ENCODE measurements at regions not wholly inside any gene's neighbourhood (a gene's known extent, or its start where the extent isn't known, plus 50 kb on each side); places are given as distances from the start of the nearest gene placed in this dataset.
A peak's percentile ranks its signal among the peaks of the same experiment; 100 is the strongest.

DNA sequence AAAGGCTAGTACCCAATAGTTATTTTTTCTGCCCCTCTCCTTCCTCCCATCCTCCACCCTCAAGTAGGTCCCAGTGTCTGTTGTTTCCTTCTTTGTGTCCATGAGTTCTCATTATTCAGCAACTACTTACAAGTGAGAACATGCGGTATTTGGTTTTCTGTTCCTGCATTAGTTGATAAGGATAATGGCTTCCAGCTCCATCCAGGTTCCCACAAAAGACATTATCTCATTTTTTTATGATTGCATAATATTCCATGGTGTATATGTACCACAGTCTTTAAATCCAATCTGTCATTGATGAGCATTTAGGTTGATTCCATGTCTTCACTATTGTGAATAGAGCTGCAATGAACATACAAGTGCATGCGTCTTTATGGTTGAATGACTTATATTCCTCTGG lies 128.3 kb upstream of the ANKRD55 start:
- no peak for DNase-seq

DNA sequence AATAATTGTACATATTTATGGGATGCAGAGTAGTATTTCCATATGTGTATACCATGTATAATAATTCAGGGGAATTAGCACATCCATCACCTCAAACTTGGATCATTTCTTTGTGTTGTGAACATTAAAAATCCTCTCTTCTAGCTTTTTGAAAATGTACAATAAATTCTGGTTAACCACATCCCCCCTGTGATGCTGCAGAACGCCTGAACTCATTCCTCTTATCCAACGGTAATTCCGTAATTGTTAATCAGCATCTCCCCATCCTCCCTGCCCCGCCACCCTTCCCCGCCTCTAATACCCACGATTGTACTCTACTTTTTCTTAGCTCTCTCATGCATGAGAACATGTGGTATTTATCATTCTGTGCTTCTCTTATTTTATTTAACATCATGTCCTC lies 127.7 kb upstream of the ANKRD55 start:
- DNase-seq: no peak

DNA sequence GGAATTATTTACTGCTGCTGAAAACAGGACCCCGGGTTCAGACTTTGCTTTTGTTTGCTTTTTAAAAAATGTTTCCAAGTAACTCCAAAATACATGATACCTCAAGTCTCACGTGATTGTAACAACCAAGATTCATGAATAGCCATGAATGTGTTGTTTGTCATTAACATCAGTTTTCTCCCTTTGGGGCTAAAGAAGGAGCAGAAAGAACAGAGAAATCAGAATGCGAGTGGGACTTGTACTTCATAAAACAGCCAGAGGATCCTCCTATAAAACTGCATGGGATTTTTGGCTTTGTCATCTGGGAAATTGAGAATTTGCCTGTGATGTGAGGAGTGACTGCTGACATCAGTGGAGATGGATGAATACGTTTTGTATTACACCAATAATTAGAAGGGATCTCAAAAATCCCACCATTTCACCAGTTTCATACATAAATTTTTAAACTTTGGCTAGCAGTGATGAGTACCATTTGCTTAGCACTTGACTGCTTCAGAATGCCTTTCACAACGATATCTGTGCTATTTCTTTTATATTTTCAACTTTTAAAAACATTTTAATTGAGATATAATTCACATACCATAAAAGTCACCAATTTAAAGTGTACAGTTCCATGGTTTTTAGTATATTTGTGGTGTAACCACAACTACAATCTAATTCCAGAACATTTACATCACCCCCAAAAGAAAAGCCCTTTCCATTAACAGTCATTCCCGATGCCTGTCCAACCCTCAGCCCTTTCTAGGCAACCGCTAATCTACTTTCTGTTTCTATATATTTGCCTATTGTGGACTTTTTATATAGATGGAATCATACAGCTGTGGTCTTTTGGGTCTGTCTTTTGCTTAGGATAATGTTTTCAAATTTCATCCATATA lies 126.9 kb upstream of the ANKRD55 start:
- DNase-seq: no peak

DNA sequence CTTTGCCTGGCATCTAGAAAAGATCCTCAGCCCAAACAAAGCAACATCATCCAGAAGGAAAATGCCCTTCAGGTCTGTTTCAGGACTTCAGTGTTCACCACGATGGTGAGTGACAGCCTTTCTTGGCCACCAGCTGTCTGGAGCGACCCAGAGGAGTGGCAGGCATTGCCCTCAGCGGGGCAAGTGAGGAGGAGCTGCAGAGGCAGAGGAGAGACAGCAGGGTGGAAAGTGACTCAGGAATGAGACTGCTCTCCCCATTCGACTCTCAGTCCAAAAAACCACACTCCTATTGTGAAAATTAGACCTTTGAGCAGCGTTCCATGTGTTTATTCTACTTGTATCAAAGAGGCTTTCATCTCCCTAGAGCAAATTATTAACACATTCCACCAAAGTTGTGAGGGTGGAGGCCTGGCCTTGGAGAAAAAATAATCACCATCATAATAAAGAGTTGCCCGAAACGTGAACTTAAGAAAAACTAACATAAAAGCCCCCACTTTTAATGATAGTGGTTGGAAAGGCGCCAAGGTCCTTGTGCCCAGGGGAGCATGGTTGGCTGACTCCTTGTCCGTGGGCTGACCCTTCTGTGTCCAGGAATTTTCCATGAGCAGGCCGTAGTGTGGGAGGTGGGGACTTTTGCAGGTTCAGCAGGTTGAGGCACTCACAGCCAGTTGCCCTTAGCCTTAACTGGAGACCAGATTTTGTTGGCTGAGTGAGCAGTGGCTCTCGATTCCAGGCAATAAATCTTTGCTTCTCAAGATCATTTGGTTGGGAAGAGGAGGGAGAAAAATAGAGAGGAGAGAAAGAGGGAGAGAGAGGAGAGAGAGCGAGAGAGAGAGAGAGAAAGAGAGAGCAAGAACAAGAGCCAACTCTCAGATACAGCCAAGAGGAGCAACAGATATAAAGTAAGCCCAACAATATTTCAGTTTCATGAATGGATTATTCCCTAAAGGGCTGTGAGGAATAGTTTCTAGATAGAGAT lies 125.9 kb upstream of the ANKRD55 start:
- no peak for DNase-seq

DNA sequence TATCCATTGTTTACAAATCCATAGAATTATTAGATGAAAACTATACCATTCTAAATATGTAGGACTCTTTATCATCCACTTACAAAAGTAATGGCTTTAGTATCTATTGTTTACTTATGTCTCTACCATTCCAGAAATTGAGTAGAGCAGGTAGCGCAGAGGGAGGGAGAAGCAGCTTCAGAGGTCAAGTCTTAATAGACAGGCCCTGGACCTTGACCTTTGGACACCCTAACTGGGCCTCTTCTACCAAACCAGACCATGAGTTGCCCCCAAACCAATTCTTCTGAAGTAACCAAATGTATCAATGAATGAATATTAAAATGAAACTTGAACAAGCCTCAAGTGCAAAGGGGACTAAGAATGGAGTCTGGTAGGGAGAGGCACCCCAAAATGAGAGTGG lies 124.9 kb upstream of the ANKRD55 start:
- no peak for DNase-seq

DNA sequence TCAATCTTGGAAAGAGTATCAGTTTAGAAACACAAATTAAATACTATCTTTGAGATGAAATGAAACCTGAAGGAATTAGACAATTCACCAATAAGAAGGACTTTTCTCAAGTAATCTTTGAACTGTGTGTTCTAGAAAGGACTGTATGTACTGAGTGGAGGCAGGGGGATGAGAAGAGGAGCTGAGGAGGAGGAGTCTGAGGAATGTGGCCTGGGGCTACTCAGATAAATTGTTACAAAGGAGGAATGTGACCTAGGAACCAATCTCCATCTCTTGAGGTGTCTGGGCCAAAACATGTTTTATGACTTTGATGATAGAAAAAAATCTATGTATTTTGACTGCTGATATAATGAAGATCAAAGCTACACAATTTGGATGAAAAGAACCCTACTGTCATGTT lies 124.3 kb upstream of the ANKRD55 start:
- DNase-seq: no peak

DNA sequence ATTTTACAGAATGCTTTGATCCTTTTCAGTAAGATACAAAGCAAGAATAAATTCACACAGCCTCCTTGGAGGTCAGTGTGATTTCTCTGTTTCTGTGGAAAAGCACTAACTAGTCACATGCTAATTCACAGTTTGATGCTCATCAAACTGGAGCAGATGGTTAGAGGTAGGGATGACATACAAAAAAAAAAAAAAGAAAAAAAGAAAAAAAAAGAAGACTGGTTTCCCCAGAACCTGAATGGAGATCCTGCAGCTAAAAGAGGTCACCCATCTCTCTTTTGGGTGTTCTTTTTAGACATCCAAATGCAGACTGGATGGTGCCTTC lies 123.7 kb upstream of the ANKRD55 start:
- no peak for DNase-seq

DNA sequence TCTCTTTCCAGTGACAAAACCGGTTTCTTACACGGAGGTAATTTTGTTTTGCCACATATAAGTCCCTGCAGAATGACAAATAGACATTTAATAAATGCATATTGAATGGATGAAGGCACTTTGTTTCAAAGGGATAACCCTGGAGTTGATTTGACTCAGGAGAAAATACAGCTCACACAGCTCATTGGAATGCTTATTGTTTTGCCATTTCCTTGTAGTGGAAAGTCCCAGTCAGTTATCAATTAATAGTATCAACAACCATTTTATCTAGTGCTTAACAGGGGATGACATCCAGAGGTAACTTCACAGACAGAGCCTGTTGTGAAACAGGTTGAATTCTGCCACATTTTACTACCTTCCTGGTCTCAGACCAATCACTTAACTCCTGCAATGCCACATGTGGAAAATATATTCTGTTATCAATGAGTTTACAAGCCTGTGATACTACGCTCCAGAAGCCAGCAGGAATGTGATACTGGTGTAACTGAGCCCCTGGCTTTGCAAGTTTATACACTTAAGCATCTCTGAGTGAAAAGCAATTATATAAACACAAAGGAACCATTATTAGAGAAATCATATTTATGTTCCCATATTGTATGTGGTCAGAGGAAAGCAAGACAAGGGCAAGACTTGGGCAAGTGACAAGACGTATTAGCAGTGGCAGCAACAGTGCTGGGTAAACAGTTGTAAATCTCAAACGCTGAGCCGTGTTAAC lies 123.1 kb upstream of the ANKRD55 start:
- no peak for DNase-seq

DNA sequence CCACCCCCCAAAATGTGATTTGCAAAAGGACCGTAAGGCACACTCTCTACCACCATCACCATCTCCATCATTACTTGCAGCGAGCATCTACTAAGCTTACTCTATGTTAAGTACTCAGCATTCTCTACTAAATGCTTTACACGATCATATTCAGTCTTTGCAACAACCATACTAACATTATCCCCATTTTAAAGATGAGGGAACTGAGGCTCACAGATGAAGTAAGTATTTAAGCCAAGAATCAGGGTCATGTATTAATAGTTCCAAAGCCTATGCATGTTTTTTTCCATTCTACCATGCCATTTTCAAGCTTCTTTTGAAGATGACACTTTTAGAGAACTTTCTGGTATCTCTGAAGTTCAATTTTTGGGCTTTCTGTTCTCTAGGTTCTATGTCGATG lies 121.7 kb upstream of the ANKRD55 start:
- no peak for DNase-seq

DNA sequence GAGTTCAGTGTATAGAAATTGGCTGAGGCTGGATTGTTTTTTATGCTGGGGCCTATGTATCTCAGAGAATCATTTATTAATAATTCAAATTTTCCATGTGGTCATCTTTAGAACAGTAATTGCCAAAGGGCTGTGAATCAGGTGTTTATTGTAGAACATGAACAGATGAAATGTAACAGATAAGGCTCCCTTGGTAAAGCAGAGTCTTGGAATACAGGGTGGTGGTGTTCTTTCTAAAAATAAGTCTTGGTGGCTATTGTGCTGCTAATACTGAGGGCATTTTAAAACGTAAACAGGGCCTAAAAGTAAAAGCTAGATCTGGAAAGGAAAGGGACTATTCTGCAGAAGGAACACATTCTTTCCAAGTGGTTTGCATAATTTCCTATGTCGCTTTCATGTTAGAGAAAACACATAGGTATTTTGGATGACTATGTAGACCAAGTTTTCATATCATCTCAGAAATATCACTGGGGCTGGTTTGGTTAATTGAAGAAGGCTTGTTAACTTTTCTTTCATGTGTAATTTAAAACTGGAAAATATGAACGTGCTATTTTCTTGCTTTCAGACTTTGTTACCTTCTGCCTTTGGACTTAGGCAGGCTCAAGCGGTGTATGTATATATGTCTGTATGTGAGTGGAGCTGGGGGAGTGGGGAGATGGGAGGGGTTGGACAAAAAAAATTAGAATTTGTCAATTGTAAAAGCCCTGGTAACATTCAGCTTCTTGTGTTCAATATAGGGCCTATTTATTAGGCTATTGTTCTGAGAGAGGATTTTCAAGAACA lies 119.9 kb upstream of the ANKRD55 start:
- DNase-seq: no peak

DNA sequence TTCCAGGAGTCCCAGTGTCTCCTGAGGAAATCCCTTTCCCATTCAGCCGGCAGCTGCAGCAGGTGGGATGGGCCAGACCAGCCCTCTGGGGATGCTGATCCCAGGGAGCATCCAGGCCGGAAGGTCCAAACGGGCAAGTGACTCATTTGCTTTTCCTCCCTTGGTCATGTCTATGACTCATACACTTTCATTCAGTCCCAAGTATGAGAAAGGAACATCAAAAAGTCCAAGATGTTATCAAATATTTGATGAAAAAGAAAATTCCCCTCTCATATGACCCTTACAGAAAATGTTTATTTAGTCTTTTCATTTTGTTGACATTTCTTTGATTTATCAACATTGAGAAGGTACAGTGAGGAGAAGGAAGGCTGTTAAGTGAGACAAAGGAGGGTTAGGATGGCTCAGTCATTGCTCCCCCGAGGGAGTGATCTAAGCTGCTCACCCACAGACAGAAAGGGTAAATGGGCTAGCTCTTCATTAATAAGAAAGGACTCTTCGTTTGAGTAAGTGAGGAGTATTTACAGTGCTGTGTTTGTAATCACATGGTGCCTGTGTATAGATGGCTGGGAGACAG lies 117.6 kb upstream of the ANKRD55 start:
- DNase-seq: peak; percentile 54

DNA sequence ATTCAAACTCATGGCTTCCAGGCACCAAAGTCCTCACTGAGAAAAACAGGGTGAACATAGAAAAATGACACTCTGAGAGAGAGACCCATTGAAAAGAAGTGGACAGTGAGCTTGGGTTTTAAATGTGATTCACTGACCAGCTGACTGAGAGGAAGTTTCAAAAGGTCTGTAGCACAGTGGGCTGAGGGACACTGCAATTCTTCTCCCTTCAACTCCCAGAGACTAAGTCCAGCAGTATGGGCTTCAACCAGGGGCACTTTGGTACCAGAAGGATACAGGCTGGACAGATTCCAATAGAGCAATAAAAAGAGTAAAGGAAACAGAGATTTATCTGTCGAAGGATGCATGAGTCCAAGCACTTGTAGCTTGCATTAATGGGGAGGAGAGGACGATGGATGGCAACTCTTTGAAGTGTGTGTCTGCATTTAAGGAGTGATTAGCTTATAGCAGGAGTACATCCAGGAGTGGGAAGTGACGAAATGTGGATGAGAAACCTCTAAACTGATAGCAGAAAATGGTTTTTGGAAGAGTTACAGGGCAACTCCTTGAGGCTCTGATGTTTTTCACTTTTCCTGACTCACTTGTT lies 117.0 kb upstream of the ANKRD55 start:
- no peak for DNase-seq

DNA sequence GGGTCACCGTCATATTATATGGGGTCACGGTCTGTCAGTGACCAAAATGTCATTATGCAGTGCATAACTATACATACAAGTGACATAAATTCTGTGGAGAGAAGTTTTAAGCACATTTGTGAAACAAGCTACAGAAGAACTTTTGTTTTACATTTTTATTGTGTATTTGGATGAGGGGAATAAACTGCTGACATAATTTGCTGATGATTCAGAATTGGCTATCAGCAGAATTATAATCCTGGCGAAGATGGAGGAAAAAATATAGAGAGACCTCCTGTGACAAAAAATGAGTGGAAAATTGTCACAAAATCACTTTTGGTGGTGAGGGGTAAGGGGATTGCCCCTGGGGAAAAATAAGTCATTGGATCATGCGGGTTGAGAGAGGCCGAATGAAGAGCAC lies 116.3 kb upstream of the ANKRD55 start:
- no peak for DNase-seq

DNA sequence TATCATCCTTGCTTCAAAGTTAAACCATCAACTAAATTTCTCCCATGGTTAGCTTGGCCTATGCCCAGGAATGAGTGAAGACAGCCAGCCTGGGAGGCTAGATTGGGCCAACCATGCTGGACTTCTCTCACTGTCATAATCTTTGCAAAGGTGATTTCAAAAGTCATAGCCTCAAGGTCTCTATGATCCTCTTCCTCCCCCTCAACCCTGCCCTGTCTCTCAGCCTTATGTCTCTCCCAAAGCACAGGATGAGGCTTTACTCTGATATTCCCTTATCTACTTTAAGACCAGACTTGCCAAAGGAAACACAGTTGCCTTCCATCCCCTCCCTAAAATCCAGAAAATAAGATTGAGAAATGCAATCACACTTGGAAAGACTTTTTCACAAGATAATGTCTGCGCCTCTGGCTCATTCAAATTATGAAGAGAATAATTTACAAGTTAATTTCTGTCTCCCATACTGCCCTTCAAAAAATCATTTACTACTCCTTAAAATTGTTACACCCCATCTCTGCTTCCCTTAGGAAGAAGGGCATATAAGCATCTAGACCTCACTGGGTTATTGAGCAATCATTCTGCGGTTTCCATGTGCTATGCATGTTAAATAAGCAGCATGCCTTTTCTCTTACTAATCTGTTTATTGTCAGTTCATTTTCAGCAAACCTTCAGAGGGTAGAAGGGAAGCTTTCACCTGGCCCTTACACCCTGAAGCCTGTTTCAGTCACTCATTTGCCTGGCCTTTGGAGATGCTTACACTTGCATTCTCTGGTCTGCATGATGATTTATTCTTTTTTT lies 113.8 kb upstream of the ANKRD55 start:
- DNase-seq: no peak

DNA sequence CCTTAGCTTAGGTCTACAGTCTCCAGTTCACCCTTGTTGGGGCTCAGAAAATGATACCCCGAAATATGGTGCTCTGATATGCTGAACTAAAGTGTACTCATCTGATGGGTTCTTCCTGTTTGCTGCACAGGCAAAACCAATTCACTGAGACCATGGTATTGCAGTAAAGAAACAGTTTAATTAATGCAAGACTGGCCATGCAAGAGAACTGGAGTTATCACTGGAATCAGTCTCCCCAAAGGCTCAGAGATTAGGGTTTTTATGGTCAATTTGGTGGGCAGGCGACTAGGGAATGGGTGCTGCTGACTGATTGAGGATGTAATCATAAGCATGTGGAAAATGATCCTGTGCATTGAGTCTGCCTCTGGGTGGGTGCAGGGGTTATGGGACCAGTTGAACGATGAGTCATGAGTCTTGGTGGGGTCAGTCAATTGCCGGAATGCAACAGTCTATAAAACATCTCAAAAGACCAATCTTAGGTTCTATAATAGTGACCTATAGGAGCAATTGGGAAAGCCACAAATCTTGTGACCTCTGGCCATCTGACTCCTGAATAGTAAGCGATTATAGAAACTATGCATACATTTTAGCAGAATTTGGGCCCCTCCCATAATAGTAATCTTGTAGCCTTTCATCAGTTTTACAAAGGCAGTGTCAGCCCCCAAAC lies 113.0 kb upstream of the ANKRD55 start:
- DNase-seq: no peak

DNA sequence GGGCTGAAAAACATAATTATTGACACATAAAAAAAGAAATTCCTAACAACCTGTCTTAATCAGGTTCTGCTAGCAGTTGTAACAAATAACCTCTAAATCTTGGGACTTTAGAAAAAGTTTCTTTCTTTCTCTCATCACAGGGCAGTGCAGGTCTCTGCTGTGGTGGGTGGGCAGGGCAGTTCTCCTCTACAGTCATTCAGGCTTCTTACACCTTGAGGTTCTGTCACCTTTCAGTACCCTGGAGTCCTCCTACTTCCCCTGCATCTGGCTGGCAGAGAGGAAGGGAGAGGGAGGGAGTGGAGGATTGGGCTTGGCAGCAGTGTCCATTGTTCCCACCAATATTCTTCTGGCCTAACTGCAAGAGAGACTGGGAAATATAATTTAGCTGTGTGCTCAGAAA lies 112.2 kb upstream of the ANKRD55 start:
- no peak for DNase-seq

DNA sequence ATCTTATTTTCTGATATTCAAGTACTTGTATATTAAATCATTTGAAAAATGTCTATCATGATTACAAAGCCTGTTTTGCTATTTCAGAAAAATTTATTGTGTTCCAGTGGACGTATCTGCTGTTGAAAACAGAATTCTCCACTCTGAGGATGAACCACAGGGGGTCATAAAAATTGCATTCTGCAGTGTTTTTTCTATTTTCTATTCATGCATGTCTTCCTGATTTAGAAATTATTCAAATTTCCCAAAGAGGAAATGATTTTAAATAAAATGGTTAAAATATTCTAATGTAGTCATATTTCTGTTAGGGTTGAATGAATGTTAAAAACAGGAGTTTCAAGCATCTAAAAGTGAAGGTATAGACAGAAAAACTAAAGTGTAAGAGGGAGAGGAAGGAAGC lies 111.5 kb upstream of the ANKRD55 start:
- DNase-seq: no peak

DNA sequence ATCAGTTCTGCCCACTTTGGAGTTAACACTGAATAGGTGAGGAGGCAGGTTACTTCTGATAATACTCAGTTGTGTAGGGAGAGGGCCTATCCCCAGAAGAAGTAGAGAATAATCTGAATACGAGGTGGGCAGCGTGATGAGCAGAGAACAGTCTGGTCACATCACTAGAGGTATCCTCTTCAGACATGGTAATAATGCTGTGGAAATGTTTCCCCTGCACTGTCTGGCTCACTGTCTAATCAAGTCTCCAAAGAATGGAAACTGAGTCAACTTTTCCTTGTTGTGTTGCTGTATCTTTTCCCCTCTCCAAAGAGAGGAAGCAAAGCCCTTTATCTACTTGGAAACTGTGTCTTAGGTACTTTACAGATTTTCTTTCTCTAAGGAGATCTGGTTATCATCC lies 110.9 kb upstream of the ANKRD55 start:
- DNase-seq: no peak

DNA sequence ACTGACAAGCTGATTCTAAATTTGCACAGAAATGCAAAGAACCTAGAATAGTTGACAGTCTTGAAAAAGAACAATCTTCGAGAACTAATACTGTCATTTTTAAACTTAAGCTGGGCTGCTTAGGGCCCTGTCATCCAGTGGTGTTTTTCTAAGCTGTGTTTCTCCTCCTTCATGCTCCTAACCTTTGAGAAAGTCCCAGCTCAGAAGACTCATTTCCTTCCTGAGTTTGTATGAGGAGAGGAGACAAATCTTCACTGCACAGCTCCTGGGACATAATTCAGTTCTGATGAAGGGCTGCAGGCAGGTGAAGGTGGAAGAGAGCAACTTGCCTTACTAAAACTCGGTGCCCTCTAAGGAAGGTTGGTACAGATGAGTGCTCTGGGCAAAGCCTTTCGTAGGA lies 109.5 kb upstream of the ANKRD55 start:
- DNase-seq: no peak

DNA sequence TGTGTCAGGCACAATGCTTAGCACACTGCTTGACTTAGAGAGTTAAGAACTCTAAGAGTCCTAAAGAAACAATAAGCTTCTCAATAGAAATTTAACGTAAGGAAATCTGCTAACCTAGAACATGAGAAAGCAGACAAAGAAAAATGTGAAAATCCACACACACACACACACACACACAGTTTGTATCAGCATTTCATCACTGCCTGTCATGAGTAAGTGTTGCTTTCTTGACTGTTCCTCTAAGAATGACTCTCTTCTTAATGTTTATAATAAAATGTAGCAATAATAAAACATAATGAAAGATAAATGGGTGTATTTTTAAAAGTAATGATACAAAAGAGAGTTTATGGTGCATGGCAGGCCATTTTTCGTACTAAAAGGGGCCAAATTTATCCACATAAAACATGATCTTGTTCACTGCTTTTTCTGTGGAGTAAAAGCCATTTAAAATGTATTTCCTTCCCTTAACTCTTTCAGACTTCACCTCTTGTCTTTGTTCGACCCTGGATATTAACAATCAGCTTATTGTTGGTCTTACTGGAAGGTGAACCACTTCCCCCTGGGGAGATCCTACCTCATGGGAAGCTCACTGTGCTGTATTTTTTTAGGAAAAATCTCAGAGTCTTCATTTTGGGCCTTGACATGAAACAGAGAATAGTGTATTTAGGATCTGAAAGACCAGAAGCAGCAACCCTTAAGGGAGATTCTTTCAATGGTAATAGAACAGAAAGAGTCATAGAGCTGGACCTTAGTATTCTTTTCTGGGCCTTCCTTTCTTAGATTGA lies 107.3 kb upstream of the ANKRD55 start:
- no peak for DNase-seq

All from NCI-H146 (cell line).